ENCODE measurements at regions not wholly inside any gene's neighbourhood (a gene's known extent, or its start where the extent isn't known, plus 50 kb on each side); places are given as distances from the start of the nearest gene placed in this dataset.
A peak's percentile ranks its signal among the peaks of the same experiment; 100 is the strongest.
"Not testable (repeated sequence)": the region's sequence is repeated elsewhere in the genome, so short reads cannot be mapped to it uniquely, and the experiment has no call there.

GRCh38 chr1:96588416-96588995 is 133.1 kb upstream of the PTBP2 start:
- Histone ChIP-seq H3K79me2 (ENCODE audit: insufficient read depth, low read length) (no peaks in the 10 kb centered on the region), H4K20me1 (ENCODE audit: low read depth, low read length) (no peaks in the 10 kb centered on the region), H3K4me2 (ENCODE audit: low read depth, low read length, poor library complexity, severe bottlenecking) (no peak overlapping the region), H2AFZ (ENCODE audit: low read depth, low read length, severe bottlenecking) (no peak overlapping the region), H3K36me3 (ENCODE audit: low read length) (no peaks in the 10 kb centered on the region), H3F3A (ENCODE audit: insufficient read depth) (no peaks in the 10 kb centered on the region), H3K9me2 (replicated peaks; ENCODE audit: insufficient read depth, low read length) (no peaks in the 10 kb centered on the region), H3K4me3 (ENCODE audit: insufficient read depth, low read length, poor library complexity, severe bottlenecking) (no peak overlapping the region), H3K27ac (ENCODE audit: low read depth, low read length) (no peak overlapping the region), H3K9ac (ENCODE audit: low read length) (no peak overlapping the region), H3K9me3 (ENCODE audit: insufficient read depth, low read length) (no peaks in the 10 kb centered on the region), H3K27me3 (ENCODE audit: low read length) (no peaks in the 10 kb centered on the region)
- no peak for TF ChIP-seq EZH2phosphoT487 (conservative IDR thresholded peaks at IDR 0.05; ENCODE audit: low read length)
- TF ChIP-seq CTCF (IDR thresholded peaks at IDR 0.05; ENCODE audit: insufficient read depth, low read length, poor library complexity, severe bottlenecking), result no peak

- not testable (repeated sequence) for H3K27me3 ChIP-seq (ENCODE audit: low read length); H2AFZ ChIP-seq (ENCODE audit: low read depth, low read length, severe bottlenecking); H3K9ac ChIP-seq (ENCODE audit: low read length); H3K9me2 ChIP-seq (replicated peaks; ENCODE audit: insufficient read depth, low read length); H3F3A ChIP-seq (ENCODE audit: insufficient read depth); H4K20me1 ChIP-seq (ENCODE audit: low read depth, low read length); H3K36me3 ChIP-seq (ENCODE audit: low read length); H3K79me2 ChIP-seq (ENCODE audit: insufficient read depth, low read length); H3K4me3 ChIP-seq (ENCODE audit: insufficient read depth, low read length, poor library complexity, severe bottlenecking); H3K4me2 ChIP-seq (ENCODE audit: low read depth, low read length, poor library complexity, severe bottlenecking); H3K9me3 ChIP-seq (ENCODE audit: insufficient read depth, low read length); H3K27ac ChIP-seq (ENCODE audit: low read depth, low read length)
Measured at GRCh38 chr1:96595530-96595929, 126.1 kb upstream of the PTBP2 start.

- no peak overlapping the region for H3K27ac ChIP-seq (ENCODE audit: low read depth, low read length)
- no peaks in the 10 kb centered on the region for H4K20me1 ChIP-seq (ENCODE audit: low read depth, low read length)
- H3K36me3 ChIP-seq (ENCODE audit: low read length), result no peaks in the 10 kb centered on the region
- no peaks in the 10 kb centered on the region for H3K79me2 ChIP-seq (ENCODE audit: insufficient read depth, low read length)
- H3K9me3 ChIP-seq (ENCODE audit: insufficient read depth, low read length), result no peaks in the 10 kb centered on the region
- no peak overlapping the region for H3K4me2 ChIP-seq (ENCODE audit: low read depth, low read length, poor library complexity, severe bottlenecking)
- H3K4me3 ChIP-seq (ENCODE audit: insufficient read depth, low read length, poor library complexity, severe bottlenecking), result no peak overlapping the region
- no peaks in the 10 kb centered on the region for H3F3A ChIP-seq (ENCODE audit: insufficient read depth)
- H3K9me2 ChIP-seq (replicated peaks; ENCODE audit: insufficient read depth, low read length), result no peaks in the 10 kb centered on the region
- H3K27me3 ChIP-seq (ENCODE audit: low read length), result no peaks in the 10 kb centered on the region
- H2AFZ ChIP-seq (ENCODE audit: low read depth, low read length, severe bottlenecking), result no peak overlapping the region
- TF ChIP-seq CTCF (IDR thresholded peaks at IDR 0.05; ENCODE audit: insufficient read depth, low read length, poor library complexity, severe bottlenecking), result peak; percentile 36
- TF ChIP-seq EZH2phosphoT487 (conservative IDR thresholded peaks at IDR 0.05; ENCODE audit: low read length), result no peak
- no peak overlapping the region for H3K9ac ChIP-seq (ENCODE audit: low read length)
Measured at GRCh38 chr1:96596226-96596922, 125.2 kb upstream of the PTBP2 start.

GRCh38 chr1:96597218-96597617 is 124.4 kb upstream of the PTBP2 start:
- Histone ChIP-seq H2AFZ (ENCODE audit: low read depth, low read length, severe bottlenecking) (no peak overlapping the region), H3K36me3 (ENCODE audit: low read length) (no peaks in the 10 kb centered on the region), H3K4me2 (ENCODE audit: low read depth, low read length, poor library complexity, severe bottlenecking) (no peak overlapping the region), H3K27ac (ENCODE audit: low read depth, low read length) (no peak overlapping the region), H3K79me2 (ENCODE audit: insufficient read depth, low read length) (no peaks in the 10 kb centered on the region), H3K9ac (ENCODE audit: low read length) (no peak overlapping the region), H3F3A (ENCODE audit: insufficient read depth) (no peaks in the 10 kb centered on the region), H4K20me1 (ENCODE audit: low read depth, low read length) (no peaks in the 10 kb centered on the region), H3K27me3 (ENCODE audit: low read length) (no peaks in the 10 kb centered on the region), H3K4me3 (ENCODE audit: insufficient read depth, low read length, poor library complexity, severe bottlenecking) (no peak overlapping the region), H3K9me2 (replicated peaks; ENCODE audit: insufficient read depth, low read length) (no peaks in the 10 kb centered on the region), H3K9me3 (ENCODE audit: insufficient read depth, low read length) (no peaks in the 10 kb centered on the region)
- no peak for TF ChIP-seq EZH2phosphoT487 (conservative IDR thresholded peaks at IDR 0.05; ENCODE audit: low read length)
- no peak for TF ChIP-seq CTCF (IDR thresholded peaks at IDR 0.05; ENCODE audit: insufficient read depth, low read length, poor library complexity, severe bottlenecking)
